Panc1 (cell line): ENCODE measurements at regions not wholly inside any gene's neighbourhood (a gene's known extent, or its start where the extent isn't known, plus 50 kb on each side); places are given as distances from the start of the nearest gene placed in this dataset.

ENCODE experiments used
- CTCF ChIP-seq: fragments of 450-650 bp; IDR thresholded peaks from 2 replicates; pipeline ENCODE4 v1.5.1; 2017; ENCODE audit warnings: mild to moderate bottlenecking
- POLR2AphosphoS5 ChIP-seq: IDR thresholded peaks from 2 replicates; pipeline ENCODE4 v1.6.1; 2012; ENCODE audit warnings: mild to moderate bottlenecking, low read depth, low read length, moderate library complexity
- TF ChIP-seq, protein P1 (sequence below), 2 experiments: IDR thresholded peaks; 2 replicates each; pipeline ENCODE4 v1.6.1; 2011 to 2012; ENCODE audit warnings: low read depth in 2 of 2, control low read depth in 1 of 2, low read length in 1 of 2, mild to moderate bottlenecking in 1 of 2, moderate library complexity in 1 of 2; ENCODE audit not compliant: insufficient read depth in 1 of 2

GRCh38 chr13:105965910-105966309, 569.6 kb downstream of the EFNB2 start:
- TF ChIP-seq, protein P1, sequence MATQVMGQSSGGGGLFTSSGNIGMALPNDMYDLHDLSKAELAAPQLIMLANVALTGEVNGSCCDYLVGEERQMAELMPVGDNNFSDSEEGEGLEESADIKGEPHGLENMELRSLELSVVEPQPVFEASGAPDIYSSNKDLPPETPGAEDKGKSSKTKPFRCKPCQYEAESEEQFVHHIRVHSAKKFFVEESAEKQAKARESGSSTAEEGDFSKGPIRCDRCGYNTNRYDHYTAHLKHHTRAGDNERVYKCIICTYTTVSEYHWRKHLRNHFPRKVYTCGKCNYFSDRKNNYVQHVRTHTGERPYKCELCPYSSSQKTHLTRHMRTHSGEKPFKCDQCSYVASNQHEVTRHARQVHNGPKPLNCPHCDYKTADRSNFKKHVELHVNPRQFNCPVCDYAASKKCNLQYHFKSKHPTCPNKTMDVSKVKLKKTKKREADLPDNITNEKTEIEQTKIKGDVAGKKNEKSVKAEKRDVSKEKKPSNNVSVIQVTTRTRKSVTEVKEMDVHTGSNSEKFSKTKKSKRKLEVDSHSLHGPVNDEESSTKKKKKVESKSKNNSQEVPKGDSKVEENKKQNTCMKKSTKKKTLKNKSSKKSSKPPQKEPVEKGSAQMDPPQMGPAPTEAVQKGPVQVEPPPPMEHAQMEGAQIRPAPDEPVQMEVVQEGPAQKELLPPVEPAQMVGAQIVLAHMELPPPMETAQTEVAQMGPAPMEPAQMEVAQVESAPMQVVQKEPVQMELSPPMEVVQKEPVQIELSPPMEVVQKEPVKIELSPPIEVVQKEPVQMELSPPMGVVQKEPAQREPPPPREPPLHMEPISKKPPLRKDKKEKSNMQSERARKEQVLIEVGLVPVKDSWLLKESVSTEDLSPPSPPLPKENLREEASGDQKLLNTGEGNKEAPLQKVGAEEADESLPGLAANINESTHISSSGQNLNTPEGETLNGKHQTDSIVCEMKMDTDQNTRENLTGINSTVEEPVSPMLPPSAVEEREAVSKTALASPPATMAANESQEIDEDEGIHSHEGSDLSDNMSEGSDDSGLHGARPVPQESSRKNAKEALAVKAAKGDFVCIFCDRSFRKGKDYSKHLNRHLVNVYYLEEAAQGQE (IDR thresholded peaks at IDR 0.05; ENCODE audit: insufficient read depth in 1 of 2, low read depth in 2 of 2, low read length in 1 of 2): no peak
- TF ChIP-seq CTCF (no peak), POLR2AphosphoS5 (no peak)
